Body of pancreas (tissue), 4 donors: ENCODE measurements at regions not wholly inside any gene's neighbourhood (a gene's known extent, or its start where the extent isn't known, plus 50 kb on each side); places are given as distances from the start of the nearest gene placed in this dataset.

Source experiments
- ATAC-seq: fragments of 150-250 bp; one replicate; pipeline ENCODE4 v1.9.1; 2016
- DNase-seq, 4 donors: peaks; one replicate each; pipeline ENCODE4 v3.0.0-alpha.2; 2019
- H3K27ac ChIP-seq, 4 donors: fragments of 200-600 bp; sonication (generic); 1 replicate in 3 of 4; 2 replicates in 1 of 4; pipeline versions ENCODE4 v1.5.1 to v1.6.1; 2016 to 2019; ENCODE audit warnings: mild to moderate bottlenecking in 1 of 4, mixed read lengths in 1 of 4, moderate library complexity in 1 of 4
- H3K27me3 ChIP-seq, 2 donors: fragments of 200-600 bp; sonication (generic); one replicate each; pipeline ENCODE4 v1.6.0; 2016; ENCODE audit warnings: mild to moderate bottlenecking in 1 of 2
- H3K36me3 ChIP-seq, 2 donors: fragments of 200-600 bp; sonication (generic); replicated peaks in 1 of 2; 2 replicates each; pipeline ENCODE4 v1.5.1; 2016; ENCODE audit warnings: low read depth in 2 of 2; ENCODE audit not compliant: insufficient read depth in 1 of 2
- H3K4me1 ChIP-seq: fragments of 200-600 bp; sonication (generic); one replicate; pipeline ENCODE4 v1.6.0; 2016
- H3K4me3 ChIP-seq, 2 donors: fragments of 200-600 bp; sonication (generic); 1 replicate in 1 of 2; 2 replicates in 1 of 2; pipeline ENCODE4 v1.5.1; 2016 to 2019
- H3K9me3 ChIP-seq, 3 donors: fragments of 200-600 bp; sonication (generic); 1 replicate in 2 of 3; 2 replicates in 1 of 3; pipeline ENCODE4 v1.5.1; 2016
- POLR2A ChIP-seq, 3 donors: fragments of 450-650 bp; IDR thresholded peaks; one replicate each; pipeline ENCODE4 v1.6.1; 2016; ENCODE audit warnings: antibody characterized with exemption in 3 of 3, mild to moderate bottlenecking in 2 of 3
- WGBS, 2 donors: methylation state at CpG; one replicate each; pipeline ENCODE4 v1.1.5; 2017; 5-methylcytosine and 5-hydroxymethylcytosine counted together
- intact Hi-C: fragments of 100-400 bp; cut with DNase I; formaldehyde crosslinking; loops from one replicate; pipeline ENCODE4 v1.15.1; 2023
- TF ChIP-seq, protein P1 (sequence below), 7 experiments: fragments of 450-650 bp in 4 of 7; fragments of 200-600 bp in 3 of 7; sonication (generic) in 3 of 7; IDR thresholded peaks; one replicate each; pipeline ENCODE4 v1.5.1; 2016 to 2019; ENCODE audit warnings: antibody characterized with exemption in 7 of 7

DNA sequence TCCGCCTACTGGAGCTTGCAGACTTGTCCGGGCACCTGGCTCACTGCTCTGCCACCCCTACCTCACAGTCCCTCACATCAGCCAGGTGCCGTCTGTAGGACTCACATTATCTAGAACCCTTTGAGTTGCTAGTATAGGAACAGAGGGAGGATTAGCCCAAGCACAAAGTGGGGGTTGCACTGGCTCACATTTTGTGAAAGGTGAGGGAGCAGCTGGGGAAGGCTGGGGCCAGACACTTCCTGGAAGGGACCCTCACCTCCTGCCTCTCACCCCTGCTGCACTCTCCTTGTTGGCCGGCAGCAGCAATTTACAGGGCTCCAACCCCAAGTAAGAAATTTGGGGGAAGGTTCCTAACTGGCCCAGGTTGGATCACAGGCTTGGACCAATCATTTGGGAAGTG lies 1031.6 kb downstream of the BCL11B start:
- intact Hi-C loops, result no loop called here
- Histone ChIP-seq H3K36me3 (no peaks in the 10 kb centered on the region), H3K4me1 (no peaks in the 10 kb centered on the region), H3K4me3 (no peak overlapping the region), H3K9me3 (no peaks in the 10 kb centered on the region), H3K27ac (no peak overlapping the region), H3K27me3 (no peaks in the 10 kb centered on the region)
- DNase-seq (no peak), ATAC-seq (no peak)
- TF ChIP-seq, protein P1, sequence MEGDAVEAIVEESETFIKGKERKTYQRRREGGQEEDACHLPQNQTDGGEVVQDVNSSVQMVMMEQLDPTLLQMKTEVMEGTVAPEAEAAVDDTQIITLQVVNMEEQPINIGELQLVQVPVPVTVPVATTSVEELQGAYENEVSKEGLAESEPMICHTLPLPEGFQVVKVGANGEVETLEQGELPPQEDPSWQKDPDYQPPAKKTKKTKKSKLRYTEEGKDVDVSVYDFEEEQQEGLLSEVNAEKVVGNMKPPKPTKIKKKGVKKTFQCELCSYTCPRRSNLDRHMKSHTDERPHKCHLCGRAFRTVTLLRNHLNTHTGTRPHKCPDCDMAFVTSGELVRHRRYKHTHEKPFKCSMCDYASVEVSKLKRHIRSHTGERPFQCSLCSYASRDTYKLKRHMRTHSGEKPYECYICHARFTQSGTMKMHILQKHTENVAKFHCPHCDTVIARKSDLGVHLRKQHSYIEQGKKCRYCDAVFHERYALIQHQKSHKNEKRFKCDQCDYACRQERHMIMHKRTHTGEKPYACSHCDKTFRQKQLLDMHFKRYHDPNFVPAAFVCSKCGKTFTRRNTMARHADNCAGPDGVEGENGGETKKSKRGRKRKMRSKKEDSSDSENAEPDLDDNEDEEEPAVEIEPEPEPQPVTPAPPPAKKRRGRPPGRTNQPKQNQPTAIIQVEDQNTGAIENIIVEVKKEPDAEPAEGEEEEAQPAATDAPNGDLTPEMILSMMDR (IDR thresholded peaks at IDR 0.05), result no peak
- no peak for TF ChIP-seq POLR2A (IDR thresholded peaks at IDR 0.05)
- 55 to 68% methylated on average over 4 of the region's 4 CpGs for WGBS, 2 donors

DNA sequence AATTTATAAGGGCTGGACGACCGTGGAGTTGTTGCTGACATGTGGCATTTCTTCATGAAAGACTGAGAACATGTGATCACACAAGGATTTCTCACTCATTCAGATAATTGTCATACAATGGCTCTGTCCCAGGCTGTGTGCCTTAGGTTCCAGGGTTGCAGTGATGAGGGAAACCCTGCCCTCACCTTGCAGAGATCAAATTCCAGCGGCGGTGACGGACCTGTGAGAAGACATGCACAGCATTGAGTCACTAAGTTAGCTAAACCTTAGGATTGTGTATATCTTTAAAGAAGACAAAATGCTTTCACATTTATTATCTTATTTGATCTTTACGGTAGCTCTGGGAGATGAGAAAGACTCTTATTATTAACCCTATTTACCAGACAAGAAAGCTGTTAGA lies 1029.1 kb downstream of the BCL11B start:
- no peaks in the 10 kb centered on the region for H3K36me3 ChIP-seq
- no peak for ATAC-seq
- no peak for DNase-seq
- intact Hi-C loops, result no loop called here
- no peak overlapping the region for H3K27ac ChIP-seq
- TF ChIP-seq POLR2A (IDR thresholded peaks at IDR 0.05), result no peak
- TF ChIP-seq, protein P1 (IDR thresholded peaks at IDR 0.05), result no peak
- 45 to 51% methylated on average over 6 of the region's 6 CpGs for WGBS, 2 donors
- no peaks in the 10 kb centered on the region for H3K9me3 ChIP-seq
- no peaks in the 10 kb centered on the region for H3K27me3 ChIP-seq
- H3K4me3 ChIP-seq, result no peak overlapping the region
- no peaks in the 10 kb centered on the region for H3K4me1 ChIP-seq

DNA sequence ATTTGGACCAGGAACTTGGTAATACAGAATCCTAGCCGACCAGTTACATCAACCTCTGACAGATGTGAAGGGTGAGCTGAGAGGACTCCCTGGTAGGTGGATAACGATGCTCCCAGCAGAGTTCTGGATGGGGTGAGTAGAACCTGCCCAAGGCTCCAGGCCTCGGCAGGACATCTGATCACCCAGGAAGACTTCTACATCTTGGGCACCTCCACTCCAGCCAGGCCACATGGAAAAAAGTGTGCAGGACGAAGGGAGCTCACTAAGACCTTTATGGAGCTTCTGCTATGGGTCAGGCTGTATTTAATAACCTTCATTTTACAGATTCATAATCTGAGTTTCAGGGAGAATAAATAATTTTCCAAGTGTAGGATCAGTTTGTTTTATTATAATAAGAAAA lies 1028.7 kb downstream of the BCL11B start:
- H3K36me3 ChIP-seq, result no peaks in the 10 kb centered on the region
- H3K4me3 ChIP-seq, result no peak overlapping the region
- H3K27me3 ChIP-seq, result no peaks in the 10 kb centered on the region
- no peak for ATAC-seq
- H3K27ac ChIP-seq, result no peak overlapping the region
- no peaks in the 10 kb centered on the region for H3K4me1 ChIP-seq
- intact Hi-C loops, result no loop called here
- no peaks in the 10 kb centered on the region for H3K9me3 ChIP-seq
- DNase-seq, result no peak
- WGBS, 2 donors, result 52 to 58% methylated on average over 4 of the region's 4 CpGs
- no peak for TF ChIP-seq POLR2A (IDR thresholded peaks at IDR 0.05)
- TF ChIP-seq, protein P1 (IDR thresholded peaks at IDR 0.05), result no peak

DNA sequence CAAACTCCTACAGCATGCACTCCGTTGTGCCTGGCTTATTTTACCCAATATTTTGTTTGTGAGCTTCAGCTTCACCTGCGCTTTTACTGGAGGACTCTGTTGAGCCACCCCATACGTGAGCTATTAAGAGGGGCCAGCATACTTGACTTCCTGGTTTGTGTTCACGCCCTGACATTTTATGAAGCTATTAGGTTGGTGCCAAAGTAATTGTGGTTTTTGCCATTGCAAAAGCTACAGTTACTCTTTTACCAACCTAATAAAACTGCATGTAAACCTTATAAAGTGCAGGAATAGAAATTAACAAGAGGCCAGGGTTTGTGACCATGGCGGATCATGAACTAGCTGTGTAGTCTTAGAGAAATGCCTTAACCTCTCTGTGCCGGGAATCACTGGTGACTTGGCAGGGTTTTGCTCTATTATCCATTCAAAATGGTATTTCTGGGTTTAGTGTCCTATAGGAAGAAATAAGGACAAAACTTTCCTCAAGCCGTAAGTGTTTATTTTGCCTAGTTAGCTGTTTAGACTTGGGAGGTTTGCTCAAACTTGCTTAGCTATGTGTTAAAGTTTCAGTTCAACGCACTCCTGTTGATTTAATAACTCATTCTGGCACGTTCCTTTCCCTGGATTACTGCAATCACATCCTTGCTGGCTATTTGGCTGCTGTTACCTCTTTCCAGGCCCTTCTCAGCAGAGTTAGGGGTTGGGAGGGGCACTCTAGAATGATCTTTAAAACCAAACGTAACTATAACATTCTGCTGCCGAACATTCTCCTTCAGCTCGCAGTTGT lies 1027.6 kb downstream of the BCL11B start:
- TF ChIP-seq POLR2A (IDR thresholded peaks at IDR 0.05), result no peak
- TF ChIP-seq, protein P1 (IDR thresholded peaks at IDR 0.05), result no peak
- H3K27me3 ChIP-seq, result no peaks in the 10 kb centered on the region
- intact Hi-C loops, result no loop called here
- no peaks in the 10 kb centered on the region for H3K36me3 ChIP-seq
- no peak overlapping the region for H3K4me3 ChIP-seq
- no peak for ATAC-seq
- no peaks in the 10 kb centered on the region for H3K4me1 ChIP-seq
- no peak overlapping the region for H3K27ac ChIP-seq
- H3K9me3 ChIP-seq, result no peaks in the 10 kb centered on the region
- WGBS, 2 donors, result 62 to 66% methylated on average over 12 of the region's 12 CpGs
- DNase-seq, result no peak

DNA sequence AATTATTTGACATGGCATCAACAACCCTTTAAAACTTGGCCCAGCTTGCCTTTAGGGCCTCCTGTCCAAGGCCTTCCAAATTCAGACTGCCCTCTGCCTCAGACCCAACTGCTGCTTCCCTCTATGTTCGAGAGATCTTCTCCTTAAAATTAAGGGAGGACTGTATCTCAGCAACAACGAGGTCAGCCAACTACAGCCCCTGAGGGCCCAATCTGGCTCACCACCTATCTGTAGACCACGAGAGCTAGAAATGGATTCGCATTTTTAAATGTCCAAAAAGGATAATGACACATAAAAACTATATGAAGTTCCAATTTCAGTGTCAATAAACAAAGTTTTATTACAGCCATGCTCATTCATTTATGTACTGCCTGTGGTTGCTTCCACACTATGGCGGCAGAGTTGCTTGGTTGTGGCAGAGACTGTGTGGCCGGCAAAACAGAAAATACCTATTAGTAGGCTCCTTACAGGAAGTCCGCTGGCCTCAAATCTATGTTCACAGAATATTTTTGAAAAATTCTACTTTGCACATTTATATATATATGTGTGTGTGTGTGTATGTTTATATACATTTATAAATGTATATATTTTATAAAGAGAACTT lies 1026.9 kb downstream of the BCL11B start:
- DNase-seq (no peak), ATAC-seq (no peak)
- Histone ChIP-seq H3K36me3 (no peaks in the 10 kb centered on the region), H3K9me3 (no peaks in the 10 kb centered on the region), H3K27ac (no peak overlapping the region), H3K4me1 (no peaks in the 10 kb centered on the region), H3K27me3 (no peaks in the 10 kb centered on the region), H3K4me3 (no peak overlapping the region)
- 67 to 72% methylated on average over 7 of the region's 7 CpGs for WGBS, 2 donors
- intact Hi-C loops, result no loop called here
- TF ChIP-seq, protein P1 (IDR thresholded peaks at IDR 0.05), result no peak
- no peak for TF ChIP-seq POLR2A (IDR thresholded peaks at IDR 0.05)
